Upper lobe of right lung (tissue), 1 donor: ENCODE measurements at regions not wholly inside any gene's neighbourhood (a gene's known extent, or its start where the extent isn't known, plus 50 kb on each side); places are given as distances from the start of the nearest gene placed in this dataset.

Source experiments
- ATAC-seq: fragments of 200-7000 bp; cut with Tn5 transposase; one replicate; pipeline ENCODE4 v1.9.1; 2020; ENCODE audit warnings: mild to moderate bottlenecking, moderate library complexity
- DNase-seq: peaks from one replicate; pipeline ENCODE4 v3.0.0-alpha.2; 2020
- H3K27ac ChIP-seq: fragments of 200-600 bp; one replicate; pipeline ENCODE4 v1.8.0; 2022
- H3K27me3 ChIP-seq: fragments of 200-600 bp; one replicate; pipeline ENCODE4 v1.8.0; 2022; ENCODE audit warnings: mild to moderate bottlenecking
- H3K36me3 ChIP-seq: fragments of 200-600 bp; one replicate; pipeline ENCODE4 v1.8.0; 2022
- H3K4me1 ChIP-seq: fragments of 200-600 bp; one replicate; pipeline ENCODE4 v1.8.0; 2022
- H3K4me3 ChIP-seq: fragments of 200-600 bp; one replicate; pipeline ENCODE4 v1.8.0; 2022; ENCODE audit warnings: mild to moderate bottlenecking
- H3K9me3 ChIP-seq: fragments of 200-600 bp; one replicate; pipeline ENCODE4 v1.8.0; 2022
- CTCF ChIP-seq: fragments of 200-600 bp; IDR thresholded peaks from one replicate; pipeline ENCODE4 v1.8.0; 2022; ENCODE audit warnings: antibody characterized with exemption
- intact Hi-C: fragments of 100-400 bp; cut with DNase I; formaldehyde crosslinking; loops from one replicate; pipeline ENCODE4 v1.11.0; 2022
- donor health status: DM: no; HTN: yes; CAD: no; lungs with severe emphysema.

- intact Hi-C loops = no loop called here
- ATAC-seq (no peak), DNase-seq (no peak)
- H3K27me3 ChIP-seq = no peaks in the 10 kb centered on the region
- H3K4me3 ChIP-seq = no peak overlapping the region
- H3K4me1 ChIP-seq = no peaks in the 10 kb centered on the region
- H3K36me3 ChIP-seq = no peaks in the 10 kb centered on the region
- H3K9me3 ChIP-seq = no peaks in the 10 kb centered on the region
- no peak overlapping the region for H3K27ac ChIP-seq
- no peak for TF ChIP-seq CTCF
Measured at GRCh38 chr2:21467910-21468309, 344.1 kb downstream of the TDRD15 start.

- no peaks in the 10 kb centered on the region for H3K4me1 ChIP-seq
- H3K9me3 ChIP-seq = no peaks in the 10 kb centered on the region
- H3K36me3 ChIP-seq = no peaks in the 10 kb centered on the region
- DNase-seq = no peak
- H3K27ac ChIP-seq = no peak overlapping the region
- no peak overlapping the region for H3K4me3 ChIP-seq
- TF ChIP-seq CTCF = no peak
- ATAC-seq = no peak
- intact Hi-C loops = no loop called here
- H3K27me3 ChIP-seq = no peaks in the 10 kb centered on the region
Measured at GRCh38 chr2:21468624-21469023, 344.9 kb downstream of the TDRD15 start.

- no peak for ATAC-seq
- no peak for DNase-seq
- no peak for TF ChIP-seq CTCF
- Histone ChIP-seq H3K9me3 (no peaks in the 10 kb centered on the region), H3K27me3 (no peaks in the 10 kb centered on the region), H3K27ac (no peak overlapping the region), H3K4me1 (no peaks in the 10 kb centered on the region), H3K4me3 (no peak overlapping the region), H3K36me3 (no peaks in the 10 kb centered on the region)
- intact Hi-C loops = no loop called here
Measured at GRCh38 chr2:21469158-21469557, 345.4 kb downstream of the TDRD15 start.

GRCh38 chr2:21469564-21469963 is 345.8 kb downstream of the TDRD15 start:
- Histone ChIP-seq H3K9me3 (no peaks in the 10 kb centered on the region), H3K4me1 (no peaks in the 10 kb centered on the region), H3K4me3 (no peak overlapping the region), H3K27ac (no peak overlapping the region), H3K27me3 (no peaks in the 10 kb centered on the region), H3K36me3 (no peaks in the 10 kb centered on the region)
- intact Hi-C loops = no loop called here
- TF ChIP-seq CTCF = no peak
- no peak for ATAC-seq
- no peak for DNase-seq

GRCh38 chr2:21480162-21480561 is 356.4 kb downstream of the TDRD15 start:
- H3K4me3 ChIP-seq = no peak overlapping the region
- H3K4me1 ChIP-seq = no peaks in the 10 kb centered on the region
- DNase-seq = no peak
- intact Hi-C loops = no loop called here
- ATAC-seq = no peak
- no peaks in the 10 kb centered on the region for H3K27me3 ChIP-seq
- no peak for TF ChIP-seq CTCF
- no peak overlapping the region for H3K27ac ChIP-seq
- no peaks in the 10 kb centered on the region for H3K9me3 ChIP-seq
- no peaks in the 10 kb centered on the region for H3K36me3 ChIP-seq

GRCh38 chr2:21484643-21485042 is 360.9 kb downstream of the TDRD15 start:
- Histone ChIP-seq H3K4me3 (no peak overlapping the region), H3K27me3 (no peaks in the 10 kb centered on the region), H3K4me1 (no peaks in the 10 kb centered on the region), H3K27ac (no peak overlapping the region), H3K9me3 (no peaks in the 10 kb centered on the region), H3K36me3 (no peaks in the 10 kb centered on the region)
- DNase-seq = no peak
- intact Hi-C loops = no loop called here
- no peak for TF ChIP-seq CTCF
- no peak for ATAC-seq
